ENCODE measurements at regions not wholly inside any gene's neighbourhood (a gene's known extent, or its start where the extent isn't known, plus 50 kb on each side); places are given as distances from the start of the nearest gene placed in this dataset.

DNA sequence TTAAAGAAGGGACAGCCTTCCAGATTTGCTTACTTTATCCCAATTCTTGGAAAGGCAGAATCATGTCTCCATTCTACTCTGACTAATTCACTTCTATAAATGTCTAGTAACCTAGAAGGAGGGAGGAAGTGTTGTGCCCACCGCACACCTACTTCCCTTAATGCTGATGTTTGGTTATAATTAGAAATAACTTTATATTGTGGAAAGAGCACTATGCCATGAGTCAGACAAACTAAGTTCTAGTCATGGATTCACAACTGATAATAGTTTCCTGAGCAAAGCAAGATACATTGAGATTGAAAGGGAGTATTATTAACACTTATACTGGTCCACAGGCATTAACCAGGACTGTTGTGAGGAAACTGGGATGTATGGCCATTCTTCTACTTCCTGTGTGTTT, 345.9 kb upstream of the RPS23 start:
- TF ChIP-seq, protein P1, sequence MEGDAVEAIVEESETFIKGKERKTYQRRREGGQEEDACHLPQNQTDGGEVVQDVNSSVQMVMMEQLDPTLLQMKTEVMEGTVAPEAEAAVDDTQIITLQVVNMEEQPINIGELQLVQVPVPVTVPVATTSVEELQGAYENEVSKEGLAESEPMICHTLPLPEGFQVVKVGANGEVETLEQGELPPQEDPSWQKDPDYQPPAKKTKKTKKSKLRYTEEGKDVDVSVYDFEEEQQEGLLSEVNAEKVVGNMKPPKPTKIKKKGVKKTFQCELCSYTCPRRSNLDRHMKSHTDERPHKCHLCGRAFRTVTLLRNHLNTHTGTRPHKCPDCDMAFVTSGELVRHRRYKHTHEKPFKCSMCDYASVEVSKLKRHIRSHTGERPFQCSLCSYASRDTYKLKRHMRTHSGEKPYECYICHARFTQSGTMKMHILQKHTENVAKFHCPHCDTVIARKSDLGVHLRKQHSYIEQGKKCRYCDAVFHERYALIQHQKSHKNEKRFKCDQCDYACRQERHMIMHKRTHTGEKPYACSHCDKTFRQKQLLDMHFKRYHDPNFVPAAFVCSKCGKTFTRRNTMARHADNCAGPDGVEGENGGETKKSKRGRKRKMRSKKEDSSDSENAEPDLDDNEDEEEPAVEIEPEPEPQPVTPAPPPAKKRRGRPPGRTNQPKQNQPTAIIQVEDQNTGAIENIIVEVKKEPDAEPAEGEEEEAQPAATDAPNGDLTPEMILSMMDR (IDR thresholded peaks at IDR 0.05) = no peak
- H3K36me3 Mint-ChIP-seq (ENCODE audit: low read depth) = no peaks in the 10 kb centered on the region
- DNase-seq (ENCODE audit: low spot score) = no peak
- peaks cover under 1% of the 10 kb centered on the region for H3K9me3 Mint-ChIP-seq (ENCODE audit: low read depth)
- peaks cover 34% of the 10 kb centered on the region for H3K4me1 Mint-ChIP-seq (ENCODE audit: low read depth)
- no peaks in the 10 kb centered on the region for H3K27me3 Mint-ChIP-seq (ENCODE audit: low read depth)
- no peak overlapping the region for H3K27ac Mint-ChIP-seq (ENCODE audit: unreplicated experiment)
- no peak overlapping the region for H3K4me3 Mint-ChIP-seq (ENCODE audit: unreplicated experiment)

DNA sequence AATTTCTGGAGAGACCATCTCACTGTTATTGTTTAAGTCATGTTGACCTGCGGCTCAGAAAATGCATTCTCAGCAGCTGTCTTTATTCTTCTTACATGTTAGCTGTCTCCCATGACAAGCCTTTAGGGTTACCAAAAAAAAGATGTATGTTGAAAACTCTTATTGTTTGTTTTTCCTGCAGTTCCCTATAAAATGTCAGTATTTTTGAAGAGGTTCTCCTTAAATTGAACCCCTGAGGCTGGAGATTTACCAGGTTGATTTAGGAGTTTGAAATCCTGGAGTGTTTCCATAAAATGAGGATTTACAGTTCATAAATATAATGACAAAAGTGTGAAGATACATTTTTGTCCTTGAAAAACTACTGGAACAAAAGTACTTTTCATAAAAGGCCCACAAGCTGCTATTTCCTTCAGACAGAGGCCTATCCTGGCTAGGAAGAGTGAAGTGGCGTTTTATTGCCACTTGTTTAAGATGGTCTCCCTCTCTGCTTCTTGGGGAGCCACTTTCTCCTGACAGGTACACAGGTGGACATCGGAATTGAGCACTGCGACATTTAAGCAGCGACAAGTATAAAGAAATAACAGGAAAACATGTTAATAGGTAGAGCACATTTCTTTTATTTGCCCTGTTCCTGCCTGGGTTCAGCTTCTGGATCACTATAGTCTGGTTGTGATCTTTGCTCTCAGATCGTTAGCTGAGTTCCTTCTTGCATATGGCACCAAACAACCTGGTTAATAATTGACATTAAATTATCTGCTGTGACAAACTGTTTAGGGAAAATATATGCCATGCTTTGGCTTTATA, 344.8 kb upstream of the RPS23 start:
- Mint-ChIP-seq H3K4me3 (ENCODE audit: unreplicated experiment) (no peak overlapping the region), H3K27me3 (ENCODE audit: low read depth) (no peaks in the 10 kb centered on the region), H3K9me3 (ENCODE audit: low read depth) (peaks cover 6% of the 10 kb centered on the region), H3K36me3 (ENCODE audit: low read depth) (peaks cover 4% of the 10 kb centered on the region), H3K4me1 (ENCODE audit: low read depth) (peaks cover 23% of the 10 kb centered on the region), H3K27ac (ENCODE audit: unreplicated experiment) (no peak overlapping the region)
- TF ChIP-seq, protein P1 (IDR thresholded peaks at IDR 0.05) = no peak
- DNase-seq (ENCODE audit: low spot score) = no peak

GRCh38 chr5:82622205-82622604, 344.1 kb upstream of the RPS23 start:
- no peak for DNase-seq (ENCODE audit: low spot score)
- no peak overlapping the region for H3K27ac Mint-ChIP-seq (ENCODE audit: unreplicated experiment)
- no peaks in the 10 kb centered on the region for H3K27me3 Mint-ChIP-seq (ENCODE audit: low read depth)
- TF ChIP-seq, protein P1 (IDR thresholded peaks at IDR 0.05) = no peak
- H3K9me3 Mint-ChIP-seq (ENCODE audit: low read depth) = peaks cover 8% of the 10 kb centered on the region
- H3K4me3 Mint-ChIP-seq (ENCODE audit: unreplicated experiment) = no peak overlapping the region
- H3K36me3 Mint-ChIP-seq (ENCODE audit: low read depth) = peaks cover 4% of the 10 kb centered on the region
- H3K4me1 Mint-ChIP-seq (ENCODE audit: low read depth) = peaks cover 23% of the 10 kb centered on the region

DNA sequence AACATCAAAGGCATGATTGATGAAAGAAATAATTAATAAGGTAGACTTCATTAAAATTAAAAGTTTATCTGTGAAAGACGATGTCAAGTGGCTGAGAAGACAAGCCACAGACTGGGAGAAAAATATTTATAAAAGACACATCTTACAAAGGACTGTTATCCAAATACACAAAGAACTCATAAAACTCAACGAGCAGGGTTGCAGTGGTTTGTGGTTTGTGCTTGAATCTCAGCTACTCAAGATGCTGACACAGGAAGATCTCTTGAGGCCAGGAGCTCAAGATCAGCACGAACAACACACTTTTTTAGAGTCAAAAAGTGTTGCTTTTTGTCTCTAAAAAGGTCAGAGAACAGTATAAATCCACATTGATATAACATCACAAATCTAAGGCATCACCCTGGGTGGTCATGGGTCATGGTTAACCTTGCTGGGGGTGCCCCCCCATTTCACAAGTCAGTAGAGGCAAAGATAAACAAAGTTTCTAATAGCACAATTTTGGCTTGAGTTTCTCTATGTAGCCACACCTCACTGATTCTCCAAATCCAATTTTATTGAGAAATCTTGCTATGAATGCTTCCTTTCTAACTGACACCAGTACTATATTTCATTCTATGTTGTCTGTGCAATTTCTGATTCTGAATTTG, 342.9 kb upstream of the RPS23 start:
- Mint-ChIP-seq H3K4me1 (ENCODE audit: low read depth) (peaks cover 23% of the 10 kb centered on the region), H3K36me3 (ENCODE audit: low read depth) (peaks cover 4% of the 10 kb centered on the region), H3K9me3 (ENCODE audit: low read depth) (peaks cover 8% of the 10 kb centered on the region), H3K4me3 (ENCODE audit: unreplicated experiment) (no peak overlapping the region), H3K27me3 (ENCODE audit: low read depth) (no peaks in the 10 kb centered on the region), H3K27ac (ENCODE audit: unreplicated experiment) (peak overlapping the region; percentile 10)
- TF ChIP-seq, protein P1 (IDR thresholded peaks at IDR 0.05) = no peak
- no peak for DNase-seq (ENCODE audit: low spot score)

DNA sequence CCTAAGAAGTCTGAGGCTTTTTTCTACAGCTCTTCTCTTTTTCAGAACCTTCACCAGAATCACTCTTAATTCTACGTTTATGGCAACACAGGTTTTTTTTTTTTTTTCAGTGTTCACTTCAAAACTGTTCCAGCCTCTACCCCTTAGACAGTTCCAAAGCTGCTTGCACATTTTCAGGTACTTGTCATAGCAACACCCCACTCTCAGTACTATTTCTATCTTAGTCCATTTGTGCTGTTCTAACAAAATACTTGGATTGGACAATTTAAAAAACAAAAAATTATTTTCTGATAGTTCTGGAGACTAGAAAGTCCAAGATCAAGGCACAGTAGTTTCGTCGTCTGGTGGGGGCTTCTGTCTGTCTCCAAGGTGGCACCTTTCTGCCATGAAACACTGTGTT, 340.9 kb upstream of the RPS23 start:
- H3K27me3 Mint-ChIP-seq (ENCODE audit: low read depth) = no peaks in the 10 kb centered on the region
- TF ChIP-seq, protein P1 (IDR thresholded peaks at IDR 0.05) = no peak
- peaks cover 18% of the 10 kb centered on the region for H3K9me3 Mint-ChIP-seq (ENCODE audit: low read depth)
- DNase-seq (ENCODE audit: low spot score) = no peak
- peaks cover 4% of the 10 kb centered on the region for H3K36me3 Mint-ChIP-seq (ENCODE audit: low read depth)
- no peak overlapping the region for H3K4me3 Mint-ChIP-seq (ENCODE audit: unreplicated experiment)
- no peak overlapping the region for H3K27ac Mint-ChIP-seq (ENCODE audit: unreplicated experiment)
- peaks cover 25% of the 10 kb centered on the region for H3K4me1 Mint-ChIP-seq (ENCODE audit: low read depth)

Data from chondrocyte (in vitro differentiated cells).